ENCODE measurements at regions not wholly inside any gene's neighbourhood (a gene's known extent, or its start where the extent isn't known, plus 50 kb on each side); places are given as distances from the start of the nearest gene placed in this dataset.
"Not testable (repeated sequence)": the region's sequence is repeated elsewhere in the genome, so short reads cannot be mapped to it uniquely, and the experiment has no call there.

DNA sequence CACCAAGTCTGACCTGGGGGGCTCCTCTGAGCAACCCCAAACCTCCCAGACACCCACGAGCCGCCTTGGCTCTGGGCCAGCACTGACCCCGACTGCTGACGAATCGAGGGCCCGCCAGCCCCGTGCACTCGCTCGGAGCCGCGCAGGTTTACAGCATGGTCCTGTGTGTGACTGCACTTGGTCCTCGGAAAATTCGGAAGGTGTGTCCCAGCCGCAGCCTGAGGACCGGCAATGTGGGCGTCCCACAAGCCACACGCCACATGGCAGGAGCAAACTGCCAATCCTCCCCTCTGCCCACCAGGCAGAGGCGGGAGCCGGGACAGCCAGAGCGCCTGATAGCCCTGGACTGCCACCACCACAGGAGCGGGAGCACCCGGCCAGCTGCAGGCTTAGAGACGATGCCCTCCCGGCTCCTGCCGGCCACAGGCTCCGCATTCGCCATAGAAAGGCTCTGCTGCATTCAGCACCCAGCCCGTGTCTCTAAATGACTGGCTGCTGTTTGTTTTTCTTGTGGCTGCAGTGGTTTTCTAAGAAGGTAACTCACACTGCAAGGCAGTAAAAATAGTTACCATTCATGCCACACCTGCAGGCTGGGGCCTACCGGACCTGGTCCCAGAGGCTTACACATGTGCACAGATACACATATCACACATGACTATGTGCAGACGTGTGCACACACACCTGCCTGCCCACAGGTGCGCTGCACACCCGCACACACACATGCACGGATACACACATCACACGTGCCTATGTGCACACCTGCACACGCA is 5415.3 kb upstream of the TPTE start:
- TF ChIP-seq, protein P1, sequence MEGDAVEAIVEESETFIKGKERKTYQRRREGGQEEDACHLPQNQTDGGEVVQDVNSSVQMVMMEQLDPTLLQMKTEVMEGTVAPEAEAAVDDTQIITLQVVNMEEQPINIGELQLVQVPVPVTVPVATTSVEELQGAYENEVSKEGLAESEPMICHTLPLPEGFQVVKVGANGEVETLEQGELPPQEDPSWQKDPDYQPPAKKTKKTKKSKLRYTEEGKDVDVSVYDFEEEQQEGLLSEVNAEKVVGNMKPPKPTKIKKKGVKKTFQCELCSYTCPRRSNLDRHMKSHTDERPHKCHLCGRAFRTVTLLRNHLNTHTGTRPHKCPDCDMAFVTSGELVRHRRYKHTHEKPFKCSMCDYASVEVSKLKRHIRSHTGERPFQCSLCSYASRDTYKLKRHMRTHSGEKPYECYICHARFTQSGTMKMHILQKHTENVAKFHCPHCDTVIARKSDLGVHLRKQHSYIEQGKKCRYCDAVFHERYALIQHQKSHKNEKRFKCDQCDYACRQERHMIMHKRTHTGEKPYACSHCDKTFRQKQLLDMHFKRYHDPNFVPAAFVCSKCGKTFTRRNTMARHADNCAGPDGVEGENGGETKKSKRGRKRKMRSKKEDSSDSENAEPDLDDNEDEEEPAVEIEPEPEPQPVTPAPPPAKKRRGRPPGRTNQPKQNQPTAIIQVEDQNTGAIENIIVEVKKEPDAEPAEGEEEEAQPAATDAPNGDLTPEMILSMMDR (IDR thresholded peaks at IDR 0.05): not testable (repeated sequence)
- TF ChIP-seq POLR2AphosphoS5 (IDR thresholded peaks at IDR 0.05): not testable (repeated sequence)
